ENCODE measurements at regions not wholly inside any gene's neighbourhood (a gene's known extent, or its start where the extent isn't known, plus 50 kb on each side); places are given as distances from the start of the nearest gene placed in this dataset.
"Not testable (repeated sequence)": the region's sequence is repeated elsewhere in the genome, so short reads cannot be mapped to it uniquely, and the experiment has no call there.

DNA sequence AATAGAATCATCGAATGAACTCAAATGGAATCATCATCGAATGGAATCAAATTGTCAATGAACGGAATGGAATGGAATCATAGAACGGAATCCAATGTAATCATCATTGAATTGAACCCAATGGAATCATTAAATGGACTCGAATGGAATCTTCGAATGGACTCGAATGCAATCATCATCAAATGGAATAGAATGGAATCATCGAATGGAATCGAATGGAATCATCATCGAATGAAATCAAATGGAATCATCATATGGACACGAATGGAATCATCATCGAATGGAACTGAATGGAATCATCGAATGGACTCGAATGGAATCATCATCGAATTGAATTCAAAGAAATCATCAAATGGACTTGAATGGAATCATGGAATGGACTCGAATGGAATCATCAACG is 226.2 kb downstream of the SHCBP1 start:
- ATAC-seq (replicated peaks); H3K4me3 Mint-ChIP-seq; H3K4me1 Mint-ChIP-seq (ENCODE audit: low read depth in 2 of 2); H3K27me3 Mint-ChIP-seq; DNase-seq; H3K36me3 Mint-ChIP-seq (ENCODE audit: insufficient read depth); H3K27ac Mint-ChIP-seq: not testable (repeated sequence)
- H3K9me3 Mint-ChIP-seq = peaks cover 7 to 13% of the 10 kb centered on the region in 2 donors

- not testable (repeated sequence) for H3K27ac Mint-ChIP-seq; H3K4me1 Mint-ChIP-seq (ENCODE audit: low read depth in 2 of 2); H3K27me3 Mint-ChIP-seq; H3K36me3 Mint-ChIP-seq (ENCODE audit: insufficient read depth); DNase-seq; H3K4me3 Mint-ChIP-seq; ATAC-seq (replicated peaks)
- H3K9me3 Mint-ChIP-seq = peaks cover 7 to 13% of the 10 kb centered on the region in 2 donors
Observed at GRCh38 chr16:46394149-46394548, 227.0 kb downstream of the SHCBP1 start.

GRCh38 chr16:46392930-46393722 is 228.1 kb downstream of the SHCBP1 start:
- H3K9me3 Mint-ChIP-seq = peaks cover 7 to 13% of the 10 kb centered on the region in 2 donors
- not testable (repeated sequence) for ATAC-seq (replicated peaks); H3K4me3 Mint-ChIP-seq; H3K36me3 Mint-ChIP-seq (ENCODE audit: insufficient read depth); H3K27ac Mint-ChIP-seq; H3K27me3 Mint-ChIP-seq; H3K4me1 Mint-ChIP-seq (ENCODE audit: low read depth in 2 of 2)
- peak; percentile 30 to 49 (median 41) for DNase-seq

DNA sequence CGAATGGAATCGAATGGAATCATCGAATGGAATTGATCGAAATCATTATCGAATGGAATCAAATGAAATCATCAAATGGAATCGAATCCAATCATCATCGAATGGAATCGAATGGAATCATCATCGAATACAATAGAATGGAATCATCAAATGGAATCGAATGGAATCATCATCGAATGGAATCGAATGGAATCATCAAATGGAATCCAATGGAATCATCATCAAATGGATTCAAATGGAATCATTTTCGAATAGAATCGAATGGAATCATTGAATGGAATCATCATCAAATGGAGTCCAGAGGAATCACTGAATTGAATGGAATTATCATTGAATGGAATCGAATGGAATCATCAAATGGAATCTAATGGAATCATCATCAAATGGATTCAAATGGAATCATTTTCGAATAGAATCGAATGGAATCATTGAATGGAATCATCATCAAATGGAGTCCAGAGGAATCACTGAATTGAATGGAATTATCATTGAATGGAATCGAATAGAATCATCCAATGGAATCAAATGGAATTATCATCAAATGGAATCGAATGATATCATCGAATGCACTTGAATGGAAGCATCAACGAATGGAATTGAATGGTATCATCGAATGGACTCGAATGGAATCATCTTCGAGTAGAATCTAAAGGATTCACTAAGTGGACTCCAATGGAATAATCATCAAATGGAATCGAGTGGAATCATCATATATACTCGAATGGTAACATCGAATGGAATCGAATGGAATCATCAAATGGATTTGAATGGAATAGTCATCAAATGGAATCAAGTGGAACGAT is 230.3 kb downstream of the SHCBP1 start:
- H3K4me3 Mint-ChIP-seq; H3K27me3 Mint-ChIP-seq; H3K4me1 Mint-ChIP-seq (ENCODE audit: low read depth in 2 of 2); H3K36me3 Mint-ChIP-seq (ENCODE audit: insufficient read depth); ATAC-seq (replicated peaks); H3K27ac Mint-ChIP-seq: not testable (repeated sequence)
- H3K9me3 Mint-ChIP-seq = peaks cover 11 to 26% of the 10 kb centered on the region in 2 donors
- DNase-seq = peak; percentile 48 to 69 (median 60)

DNA sequence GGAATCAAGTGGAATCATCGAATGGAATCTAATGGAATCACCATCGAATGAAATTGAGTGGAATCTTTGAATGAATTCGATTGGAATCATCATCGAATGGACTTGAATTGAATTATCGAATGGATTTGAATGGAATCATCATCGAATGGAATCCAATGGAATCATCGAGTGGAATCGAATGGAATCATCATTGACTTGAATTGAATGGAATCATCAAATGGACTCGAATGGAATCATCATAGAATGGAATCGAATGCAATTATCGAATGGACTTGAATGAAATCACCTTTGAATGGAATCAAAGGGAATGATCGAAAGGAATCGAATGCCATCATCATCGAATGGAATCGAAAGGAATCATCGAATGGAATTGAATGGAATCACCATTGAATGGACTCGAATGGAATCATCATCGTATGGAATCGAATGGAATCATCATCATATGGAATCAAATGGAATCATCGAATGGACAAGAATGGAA is 231.6 kb downstream of the SHCBP1 start:
- not testable (repeated sequence) for H3K27ac Mint-ChIP-seq; H3K36me3 Mint-ChIP-seq (ENCODE audit: insufficient read depth); H3K27me3 Mint-ChIP-seq; ATAC-seq (replicated peaks); H3K4me3 Mint-ChIP-seq; H3K4me1 Mint-ChIP-seq (ENCODE audit: low read depth in 2 of 2)
- DNase-seq = peak; percentile 86 to 95 (median 93)
- peaks cover 8 to 20% of the 10 kb centered on the region in 2 donors for H3K9me3 Mint-ChIP-seq

DNA sequence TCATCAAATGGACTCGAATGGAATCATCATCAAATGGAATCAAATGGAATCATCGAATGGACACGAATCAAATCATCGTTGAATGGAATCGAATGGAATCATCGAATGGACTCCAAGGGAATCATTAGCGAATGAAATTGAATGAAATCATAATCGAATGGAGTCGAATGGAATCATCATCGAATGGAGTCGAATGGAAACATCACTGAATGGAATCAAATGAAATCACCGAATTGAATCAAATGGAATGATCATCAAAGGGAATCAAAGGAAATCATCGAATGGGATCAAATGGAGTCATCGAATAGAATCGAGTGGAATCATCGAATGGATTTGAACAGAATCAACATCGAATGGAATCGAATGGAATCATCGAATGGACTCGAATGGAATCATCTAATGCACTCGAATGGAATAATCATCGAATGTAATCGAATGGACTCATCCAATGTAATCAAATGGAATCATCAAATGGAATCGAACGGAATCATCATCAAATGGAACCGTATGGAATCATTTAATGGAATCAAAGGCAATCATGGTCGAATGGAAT is 232.2 kb downstream of the SHCBP1 start:
- H3K9me3 Mint-ChIP-seq = peaks cover 8 to 20% of the 10 kb centered on the region in 2 donors
- not testable (repeated sequence) for ATAC-seq (replicated peaks); H3K4me3 Mint-ChIP-seq; H3K36me3 Mint-ChIP-seq (ENCODE audit: insufficient read depth); H3K4me1 Mint-ChIP-seq (ENCODE audit: low read depth in 2 of 2); H3K27me3 Mint-ChIP-seq; H3K27ac Mint-ChIP-seq
- peak; percentile 3 to 42 (median 26) for DNase-seq

DNA sequence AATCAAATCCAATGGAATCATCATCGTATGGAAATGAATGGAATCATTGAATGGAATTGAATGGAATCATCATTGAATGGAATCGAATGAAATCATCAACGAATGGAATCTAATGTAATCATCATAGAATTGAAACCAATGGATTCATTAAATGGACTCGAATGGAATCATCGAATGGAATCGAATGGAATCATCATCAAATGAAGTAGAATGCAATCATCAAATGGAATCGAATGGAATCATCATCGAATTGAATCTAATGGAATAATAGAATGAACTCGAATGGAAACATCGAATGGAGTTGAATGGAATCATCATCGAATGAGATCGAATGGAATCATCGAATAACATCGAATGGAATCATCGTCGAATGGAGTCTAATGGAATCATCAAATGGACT is 232.8 kb downstream of the SHCBP1 start:
- H3K4me3 Mint-ChIP-seq; H3K27me3 Mint-ChIP-seq; H3K27ac Mint-ChIP-seq; ATAC-seq (replicated peaks); H3K36me3 Mint-ChIP-seq (ENCODE audit: insufficient read depth); H3K4me1 Mint-ChIP-seq (ENCODE audit: low read depth in 2 of 2): not testable (repeated sequence)
- peaks cover 8 to 19% of the 10 kb centered on the region in 2 donors for H3K9me3 Mint-ChIP-seq
- DNase-seq = peak in 1 of 3 experiments; percentile 17

GRCh38 chr16:46387720-46388119 is 233.5 kb downstream of the SHCBP1 start:
- H3K27me3 Mint-ChIP-seq; H3K4me3 Mint-ChIP-seq; H3K27ac Mint-ChIP-seq; H3K4me1 Mint-ChIP-seq (ENCODE audit: low read depth in 2 of 2); ATAC-seq (replicated peaks); H3K36me3 Mint-ChIP-seq (ENCODE audit: insufficient read depth): not testable (repeated sequence)
- DNase-seq = peak; percentile 81 to 91 (median 89)
- peaks cover 8 to 20% of the 10 kb centered on the region in 2 donors for H3K9me3 Mint-ChIP-seq

GRCh38 chr16:46386805-46387620 is 234.2 kb downstream of the SHCBP1 start:
- not testable (repeated sequence) for H3K27me3 Mint-ChIP-seq; H3K36me3 Mint-ChIP-seq (ENCODE audit: insufficient read depth); H3K27ac Mint-ChIP-seq; H3K4me3 Mint-ChIP-seq; H3K4me1 Mint-ChIP-seq (ENCODE audit: low read depth in 2 of 2)
- ATAC-seq (replicated peaks) (peak; percentile 8), DNase-seq (peak; percentile 49 to 72 (median 61))
- peaks cover 8 to 20% of the 10 kb centered on the region in 2 donors for H3K9me3 Mint-ChIP-seq

DNA sequence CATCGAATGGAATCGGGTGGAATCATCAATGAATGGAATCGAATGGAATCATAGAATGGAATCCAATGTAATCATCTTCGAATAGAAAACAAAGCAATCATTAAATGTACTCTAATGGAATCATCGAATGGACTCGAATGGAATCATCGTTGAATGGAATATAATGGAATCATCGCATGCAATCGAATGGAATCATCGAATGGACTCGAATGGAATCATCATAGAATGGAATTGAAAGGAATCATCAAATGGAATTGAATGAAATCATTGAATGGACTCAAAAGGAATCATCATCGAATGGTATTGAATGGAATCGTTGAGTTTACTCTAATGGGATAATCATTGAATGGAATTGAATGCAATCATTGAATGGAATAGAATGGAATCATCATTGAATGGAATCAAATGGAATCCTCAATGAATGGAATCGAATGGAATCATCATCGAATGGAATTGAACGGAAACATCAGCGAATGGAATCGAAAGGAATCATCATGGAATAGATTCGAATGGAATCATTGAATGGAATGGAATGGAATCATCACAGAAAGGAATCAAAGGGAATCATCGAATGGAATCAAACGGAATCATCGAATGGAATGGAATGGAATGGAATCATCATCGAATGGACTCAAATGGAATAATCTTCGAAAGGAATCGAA is 234.9 kb downstream of the SHCBP1 start:
- ATAC-seq (replicated peaks); H3K4me1 Mint-ChIP-seq (ENCODE audit: low read depth in 2 of 2); H3K4me3 Mint-ChIP-seq; H3K36me3 Mint-ChIP-seq (ENCODE audit: insufficient read depth); H3K27me3 Mint-ChIP-seq; H3K27ac Mint-ChIP-seq: not testable (repeated sequence)
- peak in 2 of 3 experiments; percentile 31 to 39 for DNase-seq
- H3K9me3 Mint-ChIP-seq = peaks cover 8 to 20% of the 10 kb centered on the region in 2 donors

- not testable (repeated sequence) for H3K36me3 Mint-ChIP-seq (ENCODE audit: insufficient read depth)
Observed at GRCh38 chr16:46384285-46385061, 236.7 kb downstream of the SHCBP1 start.

GRCh38 chr16:46383581-46383980 is 237.6 kb downstream of the SHCBP1 start:
- H3K9me3 Mint-ChIP-seq = peaks cover 6 to 20% of the 10 kb centered on the region in 2 donors
- ATAC-seq (replicated peaks); H3K27ac Mint-ChIP-seq; H3K36me3 Mint-ChIP-seq (ENCODE audit: insufficient read depth); DNase-seq; H3K4me3 Mint-ChIP-seq; H3K27me3 Mint-ChIP-seq; H3K4me1 Mint-ChIP-seq (ENCODE audit: low read depth in 2 of 2): not testable (repeated sequence)

More at GRCh38 chr16:46384285-46385061, 236.7 kb downstream of the SHCBP1 start:
- H3K9me3 Mint-ChIP-seq = peaks cover 6 to 20% of the 10 kb centered on the region in 2 donors
- H3K27ac Mint-ChIP-seq; H3K4me3 Mint-ChIP-seq; H3K27me3 Mint-ChIP-seq; ATAC-seq (replicated peaks); H3K4me1 Mint-ChIP-seq (ENCODE audit: low read depth in 2 of 2): not testable (repeated sequence)
- DNase-seq = peak; percentile 18 to 39 (median 34)

Measured in effector memory CD8-positive, alpha-beta T cell (primary cell).